ENCODE measurements at regions not wholly inside any gene's neighbourhood (a gene's known extent, or its start where the extent isn't known, plus 50 kb on each side); places are given as distances from the start of the nearest gene placed in this dataset.
"Not testable (repeated sequence)": the region's sequence is repeated elsewhere in the genome, so short reads cannot be mapped to it uniquely, and the experiment has no call there.

GRCh38 chr3:11739706-11740105, 96.0 kb upstream of the VGLL4 start:
- no peak for DNase-seq (ENCODE audit: low read depth, low spot score)

GRCh38 chr3:11739123-11739522, 95.4 kb upstream of the VGLL4 start:
- no peak for DNase-seq (ENCODE audit: low read depth, low spot score)
- no peak overlapping the region for H3K27ac ChIP-seq

More at GRCh38 chr3:11739706-11740105, 96.0 kb upstream of the VGLL4 start:
- no peak overlapping the region for H3K27ac ChIP-seq

- DNase-seq (ENCODE audit: low read depth, low spot score) = no peak
- no peak overlapping the region for H3K27ac ChIP-seq
Measured at GRCh38 chr3:11737742-11738141, 94.0 kb upstream of the VGLL4 start.

- H3K27ac ChIP-seq = no peak overlapping the region
- no peak for DNase-seq (ENCODE audit: low read depth, low spot score)
Measured at GRCh38 chr3:11736136-11736833, 92.6 kb upstream of the VGLL4 start.

- no peak for DNase-seq (ENCODE audit: low read depth, low spot score)
- H3K27ac ChIP-seq = no peak overlapping the region
Measured at GRCh38 chr3:11735638-11736037, 91.9 kb upstream of the VGLL4 start.

GRCh38 chr3:11735111-11735510, 91.4 kb upstream of the VGLL4 start:
- DNase-seq (ENCODE audit: low read depth, low spot score); H3K27ac ChIP-seq: not testable (repeated sequence)

GRCh38 chr3:11733914-11734313, 90.2 kb upstream of the VGLL4 start:
- H3K27ac ChIP-seq = no peak overlapping the region

GRCh38 chr3:11727207-11727606, 83.5 kb upstream of the VGLL4 start:
- DNase-seq (ENCODE audit: low read depth, low spot score) = no peak
- no peak overlapping the region for H3K27ac ChIP-seq

More at GRCh38 chr3:11733914-11734313, 90.2 kb upstream of the VGLL4 start:
- DNase-seq (ENCODE audit: low read depth, low spot score) = no peak

GRCh38 chr3:11726146-11726545, 82.4 kb upstream of the VGLL4 start:
- DNase-seq (ENCODE audit: low read depth, low spot score) = no peak
- no peak overlapping the region for H3K27ac ChIP-seq

GRCh38 chr3:11725340-11725641, 81.6 kb upstream of the VGLL4 start:
- DNase-seq (ENCODE audit: low read depth, low spot score); H3K27ac ChIP-seq: not testable (repeated sequence)

- no peak for DNase-seq (ENCODE audit: low read depth, low spot score)
- H3K27ac ChIP-seq = no peak overlapping the region
Measured at GRCh38 chr3:11724615-11725339, 81.1 kb upstream of the VGLL4 start.

GRCh38 chr3:11721479-11721878, 77.8 kb upstream of the VGLL4 start:
- DNase-seq (ENCODE audit: low read depth, low spot score) = no peak
- H3K27ac ChIP-seq = peak overlapping the region; percentile 96

GRCh38 chr3:11720917-11721411, 77.2 kb upstream of the VGLL4 start:
- H3K27ac ChIP-seq = peak overlapping the region; percentile 96
- DNase-seq (ENCODE audit: low read depth, low spot score) = no peak

- DNase-seq (ENCODE audit: low read depth, low spot score) = peak; percentile 60
- H3K27ac ChIP-seq = peak overlapping the region; percentile 96
Measured at GRCh38 chr3:11720304-11720898, 76.7 kb upstream of the VGLL4 start.

- H3K27ac ChIP-seq = peak overlapping the region; percentile 96
- DNase-seq (ENCODE audit: low read depth, low spot score) = peak; percentile 74
Measured at GRCh38 chr3:11719406-11720303, 75.9 kb upstream of the VGLL4 start.

- no peak for DNase-seq (ENCODE audit: low read depth, low spot score)
- H3K27ac ChIP-seq = peak overlapping the region; percentile 96
Measured at GRCh38 chr3:11718637-11719405, 75.1 kb upstream of the VGLL4 start.

- peak overlapping the region; percentile 96 for H3K27ac ChIP-seq
- DNase-seq (ENCODE audit: low read depth, low spot score) = no peak
Measured at GRCh38 chr3:11717768-11718636, 74.3 kb upstream of the VGLL4 start.

GRCh38 chr3:11717301-11717700, 73.6 kb upstream of the VGLL4 start:
- DNase-seq (ENCODE audit: low read depth, low spot score) = no peak
- peak overlapping the region; percentile 96 for H3K27ac ChIP-seq
